HG02885 (cell line): ENCODE measurements at regions not wholly inside any gene's neighbourhood (a gene's known extent, or its start where the extent isn't known, plus 50 kb on each side); places are given as distances from the start of the nearest gene placed in this dataset.

ENCODE experiments used
- ATAC-seq: cut with Tn5 transposase; IDR thresholded peaks from one replicate; pipeline ENCODE4 v1.9.1; 2021; ENCODE audit warnings: mild to moderate bottlenecking; ENCODE audit not compliant: unreplicated experiment, poor library complexity

DNA sequence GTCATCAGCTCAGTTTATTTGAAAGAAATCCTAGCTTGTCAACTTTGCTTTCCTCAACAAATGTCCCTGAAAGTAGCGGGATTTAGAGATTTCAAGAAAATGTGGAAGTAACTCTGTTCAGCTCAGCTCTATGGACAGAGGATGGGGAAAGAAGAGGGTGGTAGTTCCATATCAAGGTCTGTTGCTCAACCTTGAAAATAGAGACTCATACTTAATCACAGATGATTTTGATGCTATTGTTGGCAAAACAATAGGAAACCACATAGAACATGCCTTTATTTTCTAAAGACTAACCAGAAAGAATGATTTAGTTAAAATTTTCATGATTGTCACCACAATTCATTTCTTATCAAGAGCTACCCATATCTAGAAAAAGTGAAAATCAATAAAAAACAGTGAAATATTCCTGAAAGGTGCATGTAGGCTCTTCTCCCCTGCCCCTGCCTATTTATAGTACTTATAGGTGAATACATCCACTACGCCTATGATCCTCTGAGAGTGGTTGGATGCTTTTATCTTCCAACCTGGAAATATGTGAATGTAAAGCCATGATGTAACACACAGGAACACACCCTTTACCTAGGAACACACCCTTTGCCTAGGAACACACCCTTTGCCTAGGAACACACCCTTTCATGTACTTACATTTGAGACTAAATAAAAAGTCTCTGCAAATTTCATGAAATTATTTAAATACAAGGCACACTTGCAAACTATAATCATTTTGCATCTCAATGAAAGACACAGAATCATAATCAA, 65.8 kb downstream of the ETAA1 start:
- ATAC-seq, result no peak

DNA sequence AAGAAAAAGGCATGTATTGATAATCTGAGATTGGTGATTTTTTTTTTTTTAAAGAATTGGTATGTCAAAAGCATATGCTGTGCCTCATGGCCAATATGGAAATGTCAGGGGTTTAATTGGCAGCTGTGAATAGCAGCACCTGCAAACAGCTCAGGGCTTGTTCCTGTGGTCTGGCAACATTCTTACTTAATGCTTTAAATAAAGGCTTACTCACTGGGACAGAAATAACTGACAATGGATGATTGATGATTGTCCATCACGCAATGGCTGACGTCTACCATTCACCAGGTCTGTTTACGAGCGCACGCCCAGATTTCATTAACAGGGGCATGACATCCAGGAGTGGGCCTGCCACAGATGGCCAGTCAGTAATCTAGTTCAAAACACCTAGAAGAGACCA, 66.7 kb downstream of the ETAA1 start:
- ATAC-seq, result no peak

DNA sequence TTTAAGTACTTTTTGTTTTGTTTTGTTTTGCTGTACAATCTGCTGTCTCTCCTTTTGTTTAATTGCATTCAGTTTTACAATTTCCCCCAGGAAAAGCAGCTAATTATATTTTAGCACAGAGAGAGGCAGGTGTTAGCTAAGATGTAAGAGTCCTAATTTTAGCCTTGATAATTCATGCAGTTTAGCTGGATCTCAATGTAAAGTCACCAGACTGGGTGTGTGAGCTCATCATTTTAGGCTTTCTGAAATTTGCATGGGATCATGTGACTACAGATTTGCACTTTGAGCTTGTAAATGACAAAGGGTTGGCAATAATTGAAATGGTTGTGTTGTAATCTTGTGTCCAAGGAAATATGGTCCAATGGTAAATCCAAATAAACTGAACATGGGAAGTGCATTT, 68.5 kb downstream of the ETAA1 start:
- no peak for ATAC-seq

DNA sequence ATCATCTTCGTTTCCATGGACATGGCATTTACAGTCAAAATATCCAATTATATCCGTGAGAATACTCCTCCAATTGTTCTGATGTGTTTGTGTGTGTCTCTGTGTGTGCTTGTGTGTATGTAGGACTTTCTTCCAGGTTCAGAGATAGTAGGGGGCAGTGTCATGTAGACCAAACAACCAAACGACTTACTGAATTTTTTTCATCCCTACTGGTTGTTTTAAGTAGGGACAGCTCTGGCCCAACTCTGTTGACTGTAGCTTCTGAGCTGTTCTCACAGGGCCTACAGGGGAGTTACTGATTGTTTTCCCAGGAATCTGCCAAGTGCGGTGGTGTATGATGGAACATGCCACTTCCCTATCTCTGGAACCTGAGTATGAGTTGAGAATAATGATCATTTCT, 69.6 kb downstream of the ETAA1 start:
- ATAC-seq, result no peak

DNA sequence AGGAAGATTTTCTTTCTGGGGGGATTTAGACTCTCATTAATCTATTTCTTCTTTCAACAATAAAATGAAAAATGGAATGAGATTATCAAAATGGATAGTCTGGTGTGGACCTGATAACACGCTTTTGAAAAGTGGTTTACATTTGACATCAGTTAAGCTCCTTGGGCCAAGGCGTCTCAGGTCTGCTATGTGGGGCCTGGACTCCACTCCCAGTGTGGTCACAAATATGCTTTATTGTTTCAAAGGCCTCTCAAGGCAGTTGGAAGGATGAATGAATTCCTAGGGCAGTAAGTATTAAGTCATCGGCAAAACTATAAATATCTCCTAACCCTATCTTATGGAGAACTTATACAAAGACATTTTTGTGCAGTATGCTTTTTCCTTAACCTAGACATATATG, 74.5 kb downstream of the ETAA1 start:
- ATAC-seq, result no peak

DNA sequence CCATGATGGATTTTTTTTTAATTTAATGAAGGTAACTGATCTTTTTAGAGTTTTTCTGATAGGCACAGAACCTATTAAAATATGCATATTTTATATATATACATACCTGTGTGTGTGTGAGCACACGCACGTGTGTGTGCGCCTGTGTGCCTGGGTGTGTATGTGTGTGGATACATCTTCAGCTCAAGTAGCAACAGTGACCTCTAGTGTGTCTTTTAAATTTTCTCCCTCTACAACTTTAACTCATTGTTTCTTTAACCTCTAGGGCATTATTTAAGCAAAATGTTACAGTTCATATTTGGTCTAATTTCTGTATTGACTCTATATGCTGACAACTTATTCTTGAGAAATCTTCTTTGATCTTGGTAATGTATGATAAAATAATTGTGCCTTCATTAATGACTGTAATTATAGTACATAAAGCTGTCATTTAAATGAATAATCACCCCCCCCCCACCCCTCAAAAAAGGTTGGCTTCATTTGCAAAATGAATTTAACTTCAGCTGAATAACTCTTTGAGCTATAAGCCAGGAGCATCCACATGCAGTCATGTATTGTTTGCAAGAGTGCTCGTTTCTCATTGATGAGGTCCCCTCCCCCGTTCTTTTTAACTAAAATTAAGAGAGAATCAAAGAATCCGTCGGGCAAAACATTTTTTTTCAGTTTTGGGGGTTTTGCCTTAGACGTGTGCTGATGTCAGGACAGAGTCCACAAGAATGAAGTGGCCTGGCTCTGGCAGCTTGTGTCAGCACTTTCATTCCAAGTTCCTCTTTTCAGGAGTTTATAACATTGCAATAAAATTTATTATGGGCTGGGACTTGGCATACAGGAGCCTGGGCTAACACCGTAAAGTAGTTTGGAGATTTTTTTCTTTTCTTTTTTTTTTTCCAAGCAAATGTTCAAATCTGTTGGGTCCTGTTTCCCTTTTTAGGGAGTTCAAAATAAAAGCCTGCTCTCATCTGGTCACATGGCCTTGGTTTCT, 80.0 kb downstream of the ETAA1 start:
- ATAC-seq, result no peak

DNA sequence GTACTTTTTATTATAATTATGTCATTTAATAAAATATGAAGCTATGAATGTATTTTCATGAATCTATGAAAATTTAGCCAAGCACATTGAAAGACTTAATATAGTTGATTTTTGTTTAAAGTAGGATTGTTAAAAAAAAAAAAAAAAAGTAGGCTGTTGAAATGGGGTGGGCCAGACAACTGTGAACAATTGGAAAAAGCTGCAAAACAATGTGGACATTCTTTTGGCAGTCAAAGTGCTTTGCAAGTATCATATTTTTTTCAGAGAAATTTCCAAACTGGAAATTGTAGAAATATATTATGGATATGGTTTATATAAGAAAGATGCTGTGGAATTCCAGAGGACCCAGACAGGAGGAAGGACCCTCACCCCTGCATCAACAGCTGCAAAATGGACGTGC, 82.1 kb downstream of the ETAA1 start:
- ATAC-seq, result no peak

DNA sequence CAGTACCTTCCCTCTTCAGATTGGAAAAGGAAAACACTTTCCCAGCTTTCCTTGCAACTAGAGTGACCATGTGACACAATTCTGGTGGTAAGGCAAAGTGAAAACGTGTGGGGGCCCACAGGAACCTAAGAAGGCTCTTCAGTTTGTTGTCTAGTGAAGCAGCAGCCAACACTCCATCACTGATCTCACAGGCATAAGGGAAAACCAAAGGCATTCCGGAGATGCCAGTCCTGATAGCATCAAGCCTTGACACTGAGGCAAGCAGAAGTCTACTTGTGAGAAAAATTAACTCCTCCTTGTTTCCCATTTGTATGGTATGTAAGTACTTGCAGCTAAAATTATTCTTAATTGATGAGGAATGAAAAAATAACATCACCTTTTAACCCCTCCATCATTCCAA, 88.3 kb downstream of the ETAA1 start:
- no peak for ATAC-seq

DNA sequence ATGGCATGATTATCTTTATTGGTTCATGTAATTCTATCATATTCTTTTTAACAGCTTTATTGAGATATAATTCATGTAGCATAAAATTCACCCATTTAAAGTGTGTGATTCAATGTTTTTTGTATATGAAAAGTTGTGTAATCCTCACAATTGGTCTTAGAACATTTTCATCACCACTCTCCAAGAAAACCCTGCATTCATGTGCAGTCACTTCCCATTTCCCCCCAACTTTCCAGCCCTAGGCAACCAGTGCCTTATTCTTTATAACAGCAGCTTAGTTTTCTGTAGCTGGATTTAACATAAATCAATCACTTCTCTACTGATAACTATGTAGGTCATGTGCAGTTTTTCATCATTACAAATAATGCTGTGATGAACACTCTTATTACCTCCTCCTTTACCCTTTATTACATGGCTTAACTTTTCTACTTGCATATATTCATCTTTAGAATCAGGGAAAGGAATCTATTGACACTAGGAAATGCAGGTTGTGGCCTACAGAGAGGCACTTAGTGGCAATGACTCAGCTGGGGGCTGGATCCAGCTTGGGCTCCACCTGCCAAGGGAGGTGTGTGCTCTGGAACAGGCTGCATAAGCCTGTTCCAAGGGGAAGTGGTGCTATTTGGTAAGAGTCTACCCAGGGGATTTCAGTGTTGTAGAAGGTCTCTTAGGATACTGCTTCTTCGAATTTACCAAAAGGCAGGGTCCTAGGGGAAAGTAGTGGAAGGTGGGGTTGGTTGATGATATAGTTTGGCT, 89.1 kb downstream of the ETAA1 start:
- no peak for ATAC-seq

DNA sequence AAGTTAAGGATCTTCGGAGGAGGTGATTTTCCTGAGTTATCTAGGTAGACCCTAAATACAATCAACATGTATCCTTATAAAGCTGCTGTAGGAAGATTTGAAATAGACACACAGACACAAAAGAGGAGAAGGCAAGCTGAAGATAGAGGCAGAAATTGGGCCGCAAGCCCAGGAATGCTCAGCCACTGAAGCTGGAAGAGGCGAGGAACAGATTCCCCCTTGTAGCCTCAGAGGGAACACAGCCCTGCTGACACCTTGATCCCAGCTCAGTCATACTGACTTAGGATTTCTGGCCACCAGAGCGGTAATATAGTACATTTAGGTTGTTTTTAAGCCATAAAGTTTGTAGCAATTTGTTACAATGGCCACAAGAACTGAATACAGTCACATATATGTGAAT, 90.9 kb downstream of the ETAA1 start:
- no peak for ATAC-seq

DNA sequence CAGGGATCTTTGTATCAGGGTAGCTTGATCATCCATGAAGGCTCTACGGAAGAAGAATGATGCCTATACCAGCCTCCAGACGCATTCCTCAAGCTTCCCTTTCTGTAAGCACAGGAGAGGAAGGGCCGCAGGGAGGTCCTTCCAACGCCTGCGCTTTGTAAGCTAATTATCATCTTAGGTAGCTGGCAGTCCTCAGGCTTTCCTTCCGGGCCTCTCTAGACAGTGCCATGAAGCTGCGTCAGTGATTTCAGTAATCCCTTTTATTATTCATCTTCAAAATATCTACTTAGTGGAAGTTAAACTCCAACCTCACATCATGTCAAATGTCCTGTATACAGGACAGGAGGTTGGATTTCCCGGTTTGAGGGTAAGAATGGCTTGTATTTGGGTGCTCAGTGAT, 92.3 kb downstream of the ETAA1 start:
- no peak for ATAC-seq

DNA sequence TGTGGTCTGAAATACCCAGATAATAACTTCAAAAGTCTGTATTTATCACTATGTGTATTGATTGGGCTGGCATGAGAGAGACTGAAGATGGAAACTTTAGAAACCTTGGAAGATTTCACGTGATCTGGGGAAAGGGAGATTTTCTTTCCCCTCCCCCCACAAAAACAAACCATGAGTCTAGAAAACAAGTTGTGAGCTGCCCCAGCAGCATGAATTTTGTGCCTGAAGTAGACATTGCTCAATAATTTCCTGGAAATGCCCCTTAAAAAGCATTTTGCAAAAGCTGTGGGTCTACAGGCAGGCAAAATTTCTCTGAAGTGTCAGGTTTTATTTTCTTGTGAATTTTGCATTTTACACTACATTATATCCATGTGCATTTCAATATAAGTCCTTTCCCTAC, 101.8 kb downstream of the ETAA1 start:
- ATAC-seq, result no peak

DNA sequence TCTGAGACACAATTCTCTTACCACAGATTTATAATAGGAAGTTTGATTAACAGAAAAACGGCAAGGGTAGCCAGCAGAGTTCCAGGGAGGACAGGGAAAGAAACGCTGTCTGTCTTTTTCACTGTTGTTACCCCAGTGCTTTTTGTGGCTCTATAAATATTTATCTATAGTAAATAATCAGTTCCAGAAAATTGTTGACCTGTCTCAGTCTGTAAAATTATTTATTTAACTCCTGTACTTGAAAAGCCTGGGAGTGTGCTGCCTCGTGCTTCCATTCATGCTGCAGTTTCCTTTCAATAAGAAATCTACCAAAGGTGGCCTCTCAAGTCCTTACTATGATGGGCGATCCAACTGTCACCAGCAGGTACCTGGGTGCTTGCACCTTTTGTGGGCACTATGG, 102.9 kb downstream of the ETAA1 start:
- ATAC-seq, result no peak

DNA sequence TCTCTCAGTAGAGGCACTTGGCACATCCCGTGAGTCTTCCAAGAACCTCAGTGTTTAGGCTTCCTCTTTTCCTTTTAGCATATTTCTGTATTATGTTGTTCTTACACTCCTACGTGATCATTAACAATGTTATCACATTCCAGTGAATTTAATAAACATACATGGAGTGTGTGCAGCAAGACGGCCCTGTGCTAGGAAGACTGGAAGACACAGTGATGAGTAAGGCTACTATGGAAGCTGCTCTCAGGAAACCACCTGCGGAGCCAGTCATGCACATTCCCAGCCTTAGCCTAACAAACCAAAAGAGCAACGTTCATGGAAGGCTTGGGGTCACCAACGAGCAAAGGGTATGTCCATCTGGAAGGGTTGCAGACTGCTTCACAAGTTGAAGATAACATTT, 103.4 kb downstream of the ETAA1 start:
- no peak for ATAC-seq

DNA sequence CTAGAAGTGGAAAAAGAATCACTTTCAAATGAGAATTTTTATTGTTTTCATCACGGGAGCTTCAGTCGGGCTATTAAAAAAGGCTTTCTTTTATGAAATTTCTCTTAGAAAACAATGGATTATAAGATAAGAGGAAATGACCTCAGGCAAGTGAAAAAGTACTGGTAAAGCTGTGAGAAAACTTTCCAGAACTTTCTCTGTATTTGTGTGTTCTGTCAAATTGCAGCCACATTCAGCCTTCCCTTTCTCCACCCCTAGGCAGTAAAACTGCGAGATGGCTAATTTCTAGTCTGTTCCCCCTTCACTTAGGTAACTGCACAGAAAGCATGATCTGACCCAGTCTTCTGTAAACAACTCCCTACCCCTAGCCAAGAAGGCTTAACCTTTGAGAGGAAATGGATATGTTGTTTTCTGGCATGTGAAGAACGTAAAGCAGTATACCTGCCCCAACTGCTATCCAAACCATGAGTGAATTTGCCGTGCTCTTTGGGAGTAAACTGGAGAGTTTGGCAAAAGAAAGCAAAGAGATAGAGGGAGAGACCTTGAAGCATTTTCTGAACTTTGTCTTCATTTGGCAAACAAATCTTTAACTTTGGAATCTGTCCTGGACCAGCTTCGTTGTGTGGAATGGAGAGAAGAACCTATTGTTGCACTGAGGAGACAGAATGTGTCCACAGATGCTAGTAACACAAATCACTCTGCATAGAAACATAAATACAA, 105.4 kb downstream of the ETAA1 start:
- no peak for ATAC-seq

DNA sequence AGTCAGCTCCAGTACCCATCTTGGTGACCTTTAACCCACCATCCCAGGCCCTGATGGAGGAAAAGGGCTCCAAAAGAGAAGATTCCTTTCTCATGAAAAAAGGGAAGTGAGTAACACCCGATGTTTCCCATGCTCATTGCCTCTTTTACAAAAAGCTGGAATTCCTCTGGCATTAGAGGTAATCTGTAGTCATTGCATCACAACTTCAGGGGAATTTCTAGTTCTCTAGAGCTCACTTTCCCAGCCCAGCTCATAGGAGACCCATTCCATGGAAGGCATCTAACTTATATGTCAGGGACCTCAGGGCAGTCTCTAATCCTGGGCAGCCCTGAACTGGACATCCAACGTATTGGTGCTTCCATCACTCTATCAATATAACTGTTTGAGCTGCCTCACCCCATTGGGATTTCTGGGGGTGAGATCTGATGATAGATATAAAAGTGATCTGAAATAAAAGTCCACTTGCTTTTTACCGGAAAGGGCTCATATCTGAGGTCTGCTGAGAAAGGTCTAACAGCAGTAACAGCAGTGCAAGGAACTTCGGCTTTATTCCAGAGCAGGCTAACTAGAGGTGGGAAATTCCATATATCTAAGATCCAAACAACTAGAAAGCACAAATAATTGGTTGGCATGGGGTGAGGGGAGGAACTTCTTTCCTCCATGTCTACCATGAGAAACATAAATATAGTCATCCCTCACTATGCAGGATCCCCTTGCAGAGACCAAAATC, 106.1 kb downstream of the ETAA1 start:
- ATAC-seq, result no peak

DNA sequence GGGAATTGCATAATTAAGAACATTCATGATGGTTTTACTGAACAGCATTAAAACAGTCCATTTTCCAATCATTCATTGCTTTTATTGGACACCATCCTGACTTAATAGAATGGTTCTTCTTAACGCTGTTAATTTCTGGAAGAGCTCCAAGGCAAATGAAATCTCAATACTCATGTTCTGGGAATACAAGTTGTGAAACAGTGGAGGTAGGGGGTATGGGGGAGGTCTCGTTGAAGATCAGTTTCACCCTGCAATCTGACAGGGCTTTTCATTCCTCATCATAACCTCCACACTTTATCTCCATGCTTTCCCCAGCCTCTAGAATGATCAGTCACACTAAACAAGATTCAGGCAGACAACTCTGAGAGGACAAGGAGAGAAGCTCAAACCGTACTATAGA, 113.6 kb downstream of the ETAA1 start:
- ATAC-seq, result no peak

DNA sequence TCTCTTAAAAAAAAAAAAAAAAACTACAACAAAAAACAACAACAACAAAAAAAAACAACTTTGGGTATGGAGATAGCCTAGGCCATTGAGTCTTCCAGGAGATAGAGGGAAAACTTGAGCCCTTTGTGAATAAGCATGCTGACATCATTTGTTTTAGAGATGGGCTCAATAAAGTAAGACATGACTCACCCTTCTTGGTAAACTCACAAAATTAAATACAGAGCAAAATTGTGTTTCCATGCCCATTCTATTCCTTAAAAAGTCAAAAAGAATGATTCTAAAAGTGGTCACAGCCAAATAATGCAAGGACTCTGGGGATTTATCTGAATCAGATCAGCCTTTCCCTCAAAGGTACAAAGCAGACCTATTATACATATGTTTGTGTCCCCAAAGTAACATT, 117.4 kb downstream of the ETAA1 start:
- no peak for ATAC-seq

DNA sequence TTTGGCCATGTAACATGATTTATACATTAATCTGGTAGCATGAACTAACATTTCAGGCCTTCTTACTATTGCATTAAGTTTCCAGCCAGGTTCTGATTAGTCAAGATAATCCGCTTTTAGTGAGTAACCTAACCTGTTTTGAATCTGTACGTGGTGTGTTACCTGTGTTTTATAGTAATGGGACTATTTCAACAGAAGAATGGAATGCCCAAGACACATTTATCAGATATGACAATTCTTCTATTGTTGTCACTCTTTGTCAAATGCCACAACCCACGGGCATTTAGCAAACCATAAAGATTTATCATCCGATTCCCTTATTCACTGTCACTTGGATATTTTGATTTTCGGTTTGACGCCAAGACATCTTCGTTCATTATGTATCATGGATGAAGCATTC, 117.9 kb downstream of the ETAA1 start:
- no peak for ATAC-seq

DNA sequence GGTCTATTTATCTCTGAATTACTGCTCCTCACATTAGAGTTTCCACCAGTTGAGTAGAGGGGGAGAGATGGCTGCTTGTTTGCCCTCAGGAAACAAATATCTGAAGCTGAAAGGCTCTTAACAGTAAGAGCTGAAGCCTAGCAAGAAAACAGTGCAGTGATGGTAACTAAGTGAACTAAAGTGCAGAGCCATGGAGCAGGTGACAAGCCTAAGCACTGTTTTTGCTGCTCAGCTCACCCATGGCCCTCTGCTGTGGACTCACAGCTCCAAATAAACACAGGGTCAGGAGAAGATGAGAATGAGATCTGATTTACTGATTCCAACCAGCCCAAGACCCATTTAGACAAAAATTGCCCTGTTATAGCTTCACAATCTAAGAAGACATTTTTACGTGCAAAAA, 118.4 kb downstream of the ETAA1 start:
- no peak for ATAC-seq
